ENCODE measurements at regions not wholly inside any gene's neighbourhood (a gene's known extent, or its start where the extent isn't known, plus 50 kb on each side); places are given as distances from the start of the nearest gene placed in this dataset.

DNA sequence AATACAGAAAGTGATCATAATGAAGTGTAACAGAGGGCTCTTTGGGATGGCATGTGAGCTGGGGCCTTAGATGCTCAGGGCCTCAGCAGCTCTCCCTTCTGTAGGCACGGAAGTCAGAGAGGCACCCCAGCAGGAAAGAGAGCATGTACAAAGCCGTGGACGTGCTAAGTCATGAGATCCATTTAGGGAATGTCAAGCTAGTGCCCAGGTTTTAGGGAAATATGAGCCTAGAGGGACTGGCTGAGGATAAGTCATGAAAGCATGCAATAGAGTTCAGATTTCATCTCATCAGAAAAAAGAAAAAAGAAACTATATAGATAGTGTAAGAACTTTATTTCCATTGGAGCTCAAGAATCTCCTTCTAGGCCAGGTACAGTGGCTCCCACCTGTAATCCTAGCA, 379.5 kb upstream of the KLF4 start:
- 48% methylated on average over 3 of the region's 3 CpGs for WGBS (ENCODE audit: insufficient coverage)
- no peaks in the 10 kb centered on the region for H3K36me3 ChIP-seq (ENCODE audit: control insufficient read depth, insufficient read depth, low read length)
- no peak overlapping the region for H3K4me3 ChIP-seq (ENCODE audit: low read depth, low read length)
- no peaks in the 10 kb centered on the region for H3K9me3 ChIP-seq (ENCODE audit: control insufficient read depth, insufficient read depth, low read length)
- DNase-seq (ENCODE audit: low read depth in 4 of 6, low spot score in 6 of 6), result no peak
- H3K4me1 ChIP-seq (ENCODE audit: control insufficient read depth, insufficient read depth, low read length), result no peaks in the 10 kb centered on the region
- H3K27ac ChIP-seq (ENCODE audit: low read depth, low read length), result no peak overlapping the region
- no peaks in the 10 kb centered on the region for H3K27me3 ChIP-seq (ENCODE audit: control insufficient read depth, insufficient read depth, low read length)

DNA sequence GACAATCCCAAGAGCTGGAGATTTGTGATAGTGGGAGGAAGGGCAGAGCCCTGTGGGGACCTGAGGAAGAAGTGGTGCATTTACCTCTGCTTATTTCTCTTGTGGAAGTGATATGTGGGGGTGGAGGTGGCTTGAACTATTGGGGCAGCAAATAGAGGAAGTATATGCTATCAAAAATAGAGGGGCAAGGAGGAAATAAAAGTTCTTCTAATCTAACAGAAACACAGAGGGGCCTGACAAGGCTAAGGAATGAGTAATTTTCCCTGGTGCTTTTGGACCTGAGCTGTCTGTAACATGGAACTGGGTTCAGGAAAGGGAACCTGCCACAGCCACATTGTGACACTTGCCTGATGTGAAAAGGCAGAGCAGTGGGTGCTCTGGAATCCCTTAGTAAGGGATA, 378.6 kb upstream of the KLF4 start:
- H3K27me3 ChIP-seq (ENCODE audit: control insufficient read depth, insufficient read depth, low read length), result no peaks in the 10 kb centered on the region
- DNase-seq (ENCODE audit: low read depth in 4 of 6, low spot score in 6 of 6), result no peak

DNA sequence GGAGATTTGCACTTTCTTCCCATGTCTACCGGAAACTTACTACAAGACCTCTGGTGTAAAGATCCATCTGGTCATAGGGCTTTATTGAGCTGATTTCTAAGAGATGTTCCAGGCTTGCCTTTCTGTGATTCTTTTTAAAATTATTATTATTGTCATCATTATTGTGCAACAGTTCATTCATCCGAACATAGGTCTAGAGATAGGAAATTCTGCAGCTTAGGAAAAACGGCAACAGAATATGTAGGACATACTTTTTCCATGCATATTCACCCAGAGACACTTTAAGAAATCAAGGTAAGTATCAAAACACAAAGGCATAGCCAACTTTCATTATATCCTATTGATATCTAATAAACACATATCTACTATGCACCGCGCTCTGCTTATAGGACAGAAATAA, 378.2 kb upstream of the KLF4 start:
- no peaks in the 10 kb centered on the region for H3K36me3 ChIP-seq (ENCODE audit: control insufficient read depth, insufficient read depth, low read length)
- H3K9me3 ChIP-seq (ENCODE audit: control insufficient read depth, insufficient read depth, low read length), result no peaks in the 10 kb centered on the region
- no peaks in the 10 kb centered on the region for H3K27me3 ChIP-seq (ENCODE audit: control insufficient read depth, insufficient read depth, low read length)
- no peak overlapping the region for H3K27ac ChIP-seq (ENCODE audit: low read depth, low read length)
- DNase-seq (ENCODE audit: low read depth in 4 of 6, low spot score in 6 of 6), result no peak
- WGBS (ENCODE audit: insufficient coverage), result 100% methylated on average over 2 of the region's 5 CpGs
- H3K4me1 ChIP-seq (ENCODE audit: control insufficient read depth, insufficient read depth, low read length), result no peaks in the 10 kb centered on the region
- H3K4me3 ChIP-seq (ENCODE audit: low read depth, low read length), result no peak overlapping the region

More for the DNA sequence above, 378.6 kb upstream of the KLF4 start:
- Histone ChIP-seq H3K9me3 (ENCODE audit: control insufficient read depth, insufficient read depth, low read length) (no peaks in the 10 kb centered on the region), H3K4me1 (ENCODE audit: control insufficient read depth, insufficient read depth, low read length) (no peaks in the 10 kb centered on the region), H3K4me3 (ENCODE audit: low read depth, low read length) (no peak overlapping the region), H3K36me3 (ENCODE audit: control insufficient read depth, insufficient read depth, low read length) (no peaks in the 10 kb centered on the region), H3K27ac (ENCODE audit: low read depth, low read length) (no peak overlapping the region)

DNA sequence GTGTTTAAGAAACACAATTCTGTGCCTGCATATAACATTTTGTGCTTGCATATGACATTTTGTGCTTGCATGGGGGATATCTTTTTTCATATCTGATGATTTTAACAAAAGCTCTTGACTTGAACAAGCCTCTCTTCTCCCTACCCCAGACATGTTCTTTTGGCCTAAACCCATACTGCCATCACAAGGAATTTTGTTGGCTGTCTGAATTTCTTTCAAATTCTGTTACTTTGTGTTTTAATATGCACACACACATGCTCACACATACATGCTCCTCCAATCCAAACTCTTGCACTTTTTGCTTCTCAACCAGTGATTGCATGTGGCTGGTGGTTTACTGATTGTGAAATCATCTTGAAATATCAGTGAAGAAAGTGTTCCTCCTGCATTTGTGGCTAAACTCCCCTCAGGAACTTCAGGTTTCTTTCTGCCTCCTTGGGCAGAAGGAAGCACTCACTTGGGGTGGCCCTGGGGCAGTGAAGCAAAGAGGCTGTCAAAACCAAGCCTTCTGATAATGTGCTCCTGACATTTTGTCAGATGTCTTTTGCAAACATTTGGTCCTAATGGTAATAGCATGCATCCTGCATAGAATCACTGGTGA, 377.2 kb upstream of the KLF4 start:
- Histone ChIP-seq H3K36me3 (ENCODE audit: control insufficient read depth, insufficient read depth, low read length) (no peaks in the 10 kb centered on the region), H3K4me3 (ENCODE audit: low read depth, low read length) (no peak overlapping the region), H3K27ac (ENCODE audit: low read depth, low read length) (no peak overlapping the region), H3K27me3 (ENCODE audit: control insufficient read depth, insufficient read depth, low read length) (no peaks in the 10 kb centered on the region), H3K4me1 (ENCODE audit: control insufficient read depth, insufficient read depth, low read length) (no peaks in the 10 kb centered on the region), H3K9me3 (ENCODE audit: control insufficient read depth, insufficient read depth, low read length) (no peaks in the 10 kb centered on the region)
- peak in 1 of 6 donors; percentile 64 for DNase-seq (ENCODE audit: low read depth in 4 of 6, low spot score in 6 of 6)

DNA sequence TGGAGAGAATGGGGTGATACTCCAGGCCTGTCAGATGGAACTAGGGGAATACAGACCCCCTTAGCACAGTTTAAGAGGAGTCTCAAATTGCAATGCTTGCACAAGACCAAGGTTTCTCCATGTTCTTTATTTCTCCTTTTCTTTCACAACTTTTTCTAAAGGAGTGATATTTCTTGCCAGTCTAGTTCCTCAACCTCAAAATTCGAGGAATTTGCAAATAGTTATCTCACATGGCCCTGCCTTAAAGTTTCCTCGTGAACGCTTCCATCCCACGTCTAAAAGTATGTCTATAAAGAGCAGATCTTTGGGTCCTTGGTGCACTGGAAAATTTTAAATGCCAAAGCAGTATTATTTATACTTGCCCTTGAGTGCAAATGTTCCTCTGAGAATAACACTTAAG, 373.8 kb upstream of the KLF4 start:
- no peaks in the 10 kb centered on the region for H3K9me3 ChIP-seq (ENCODE audit: control insufficient read depth, insufficient read depth, low read length)
- no peak for DNase-seq (ENCODE audit: low read depth in 4 of 6, low spot score in 6 of 6)
- WGBS (ENCODE audit: insufficient coverage), result 80% methylated on average over 1 of the region's 4 CpGs
- no peak overlapping the region for H3K27ac ChIP-seq (ENCODE audit: low read depth, low read length)
- H3K36me3 ChIP-seq (ENCODE audit: control insufficient read depth, insufficient read depth, low read length), result no peaks in the 10 kb centered on the region
- H3K27me3 ChIP-seq (ENCODE audit: control insufficient read depth, insufficient read depth, low read length), result no peaks in the 10 kb centered on the region
- no peaks in the 10 kb centered on the region for H3K4me1 ChIP-seq (ENCODE audit: control insufficient read depth, insufficient read depth, low read length)
- no peak overlapping the region for H3K4me3 ChIP-seq (ENCODE audit: low read depth, low read length)

DNA sequence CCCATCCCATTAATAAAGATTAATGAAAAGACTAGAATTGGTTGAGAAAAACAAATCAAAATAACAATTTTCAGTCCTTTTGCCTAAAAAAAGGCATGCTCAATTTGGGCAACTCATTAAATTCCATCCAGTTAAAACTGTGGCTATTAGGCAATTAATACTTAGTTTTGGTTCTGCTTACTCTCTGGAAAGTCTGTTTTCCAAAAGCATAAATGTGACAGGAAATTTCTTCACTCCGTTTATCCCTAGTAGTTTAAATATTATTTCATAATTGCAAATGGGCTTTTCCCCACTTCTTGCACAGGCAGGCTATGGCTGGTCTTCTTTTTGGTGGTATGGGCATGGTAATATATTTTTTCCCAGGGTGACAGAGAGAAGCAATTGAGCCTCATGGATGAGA, 373.3 kb upstream of the KLF4 start:
- no peak for DNase-seq (ENCODE audit: low read depth in 4 of 6, low spot score in 6 of 6)
- WGBS (ENCODE audit: insufficient coverage), result no CpG with 5 or more reads among the region's 1 CpG

DNA sequence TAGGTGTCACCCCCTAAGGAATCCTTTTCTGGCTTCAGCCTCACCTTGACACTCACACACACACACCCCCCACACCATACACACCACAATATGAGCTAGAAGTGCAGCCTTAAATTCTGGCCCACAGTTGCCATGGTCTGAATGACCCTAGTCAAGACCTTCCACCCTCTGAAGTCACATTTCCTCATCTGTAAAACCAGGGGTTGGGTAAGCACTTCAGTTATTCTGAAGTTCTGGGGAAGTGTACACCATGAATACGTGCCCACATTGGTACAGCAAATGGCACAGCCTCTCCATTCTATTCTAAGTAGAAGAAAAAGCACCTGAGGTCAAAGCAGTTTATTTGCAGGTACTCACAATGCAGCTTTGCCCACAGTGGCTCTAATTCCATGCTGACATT, 372.8 kb upstream of the KLF4 start:
- no peaks in the 10 kb centered on the region for H3K27me3 ChIP-seq (ENCODE audit: control insufficient read depth, insufficient read depth, low read length)
- WGBS (ENCODE audit: insufficient coverage), result no CpG with 5 or more reads among the region's 1 CpG
- DNase-seq (ENCODE audit: low read depth in 4 of 6, low spot score in 6 of 6), result no peak
- H3K4me3 ChIP-seq (ENCODE audit: low read depth, low read length), result no peak overlapping the region
- H3K36me3 ChIP-seq (ENCODE audit: control insufficient read depth, insufficient read depth, low read length), result no peaks in the 10 kb centered on the region
- no peaks in the 10 kb centered on the region for H3K4me1 ChIP-seq (ENCODE audit: control insufficient read depth, insufficient read depth, low read length)
- H3K27ac ChIP-seq (ENCODE audit: low read depth, low read length), result no peak overlapping the region
- no peaks in the 10 kb centered on the region for H3K9me3 ChIP-seq (ENCODE audit: control insufficient read depth, insufficient read depth, low read length)

More for the DNA sequence above, 373.3 kb upstream of the KLF4 start:
- no peaks in the 10 kb centered on the region for H3K27me3 ChIP-seq (ENCODE audit: control insufficient read depth, insufficient read depth, low read length)
- no peaks in the 10 kb centered on the region for H3K9me3 ChIP-seq (ENCODE audit: control insufficient read depth, insufficient read depth, low read length)
- no peaks in the 10 kb centered on the region for H3K4me1 ChIP-seq (ENCODE audit: control insufficient read depth, insufficient read depth, low read length)
- no peak overlapping the region for H3K4me3 ChIP-seq (ENCODE audit: low read depth, low read length)
- H3K27ac ChIP-seq (ENCODE audit: low read depth, low read length), result no peak overlapping the region
- no peaks in the 10 kb centered on the region for H3K36me3 ChIP-seq (ENCODE audit: control insufficient read depth, insufficient read depth, low read length)

DNA sequence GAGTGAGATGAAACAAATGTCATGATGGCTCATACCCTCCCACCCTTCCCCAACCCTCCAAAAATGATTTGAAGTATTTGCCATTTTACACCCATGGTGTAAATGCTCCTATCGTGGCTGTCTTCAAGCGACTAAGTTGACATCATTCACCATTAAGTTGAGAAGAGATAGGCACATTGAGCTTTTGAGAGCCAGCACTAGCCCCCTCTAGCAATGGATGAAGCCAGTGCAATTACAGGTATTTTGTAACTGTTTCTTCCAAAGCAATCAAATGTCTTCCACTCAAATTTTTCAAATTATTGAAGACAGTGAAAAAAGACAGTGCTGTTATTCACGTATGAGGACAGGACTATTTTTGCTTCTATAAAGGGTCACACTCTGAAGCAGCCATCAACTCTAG, 371.5 kb upstream of the KLF4 start:
- no peaks in the 10 kb centered on the region for H3K4me1 ChIP-seq (ENCODE audit: control insufficient read depth, insufficient read depth, low read length)
- WGBS (ENCODE audit: insufficient coverage), result 83% methylated on average over 1 of the region's 3 CpGs
- no peaks in the 10 kb centered on the region for H3K36me3 ChIP-seq (ENCODE audit: control insufficient read depth, insufficient read depth, low read length)
- H3K4me3 ChIP-seq (ENCODE audit: low read depth, low read length), result no peak overlapping the region
- no peak for DNase-seq (ENCODE audit: low read depth in 4 of 6, low spot score in 6 of 6)
- H3K27ac ChIP-seq (ENCODE audit: low read depth, low read length), result no peak overlapping the region
- H3K27me3 ChIP-seq (ENCODE audit: control insufficient read depth, insufficient read depth, low read length), result no peaks in the 10 kb centered on the region
- no peaks in the 10 kb centered on the region for H3K9me3 ChIP-seq (ENCODE audit: control insufficient read depth, insufficient read depth, low read length)

DNA sequence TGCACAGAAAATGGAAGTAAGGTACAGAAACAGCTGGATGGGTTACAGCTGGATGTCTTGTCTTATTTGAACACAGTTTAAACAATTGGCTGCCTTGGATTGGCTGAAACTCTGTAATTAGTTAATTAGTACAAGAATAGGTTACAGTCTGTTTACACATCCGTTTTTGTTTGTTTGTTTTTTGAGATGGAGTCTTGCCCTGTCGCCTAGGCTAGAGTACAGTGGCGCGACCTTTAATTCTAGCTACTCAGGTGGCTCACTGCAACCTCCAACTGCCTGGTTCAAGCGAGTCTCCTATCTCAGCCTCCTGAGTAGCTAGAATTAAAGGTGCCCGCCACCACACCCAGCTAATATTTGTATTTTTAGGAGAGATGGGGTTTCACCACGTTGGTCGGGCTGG, 368.7 kb upstream of the KLF4 start:
- 97% methylated on average over 5 of the region's 8 CpGs for WGBS (ENCODE audit: insufficient coverage)
- Histone ChIP-seq H3K4me3 (ENCODE audit: low read depth, low read length) (no peak overlapping the region), H3K9me3 (ENCODE audit: control insufficient read depth, insufficient read depth, low read length) (peaks cover 7% of the 10 kb centered on the region), H3K4me1 (ENCODE audit: control insufficient read depth, insufficient read depth, low read length) (no peaks in the 10 kb centered on the region), H3K27me3 (ENCODE audit: control insufficient read depth, insufficient read depth, low read length) (no peaks in the 10 kb centered on the region), H3K27ac (ENCODE audit: low read depth, low read length) (no peak overlapping the region), H3K36me3 (ENCODE audit: control insufficient read depth, insufficient read depth, low read length) (no peaks in the 10 kb centered on the region)
- DNase-seq (ENCODE audit: low read depth in 4 of 6, low spot score in 6 of 6), result no peak

DNA sequence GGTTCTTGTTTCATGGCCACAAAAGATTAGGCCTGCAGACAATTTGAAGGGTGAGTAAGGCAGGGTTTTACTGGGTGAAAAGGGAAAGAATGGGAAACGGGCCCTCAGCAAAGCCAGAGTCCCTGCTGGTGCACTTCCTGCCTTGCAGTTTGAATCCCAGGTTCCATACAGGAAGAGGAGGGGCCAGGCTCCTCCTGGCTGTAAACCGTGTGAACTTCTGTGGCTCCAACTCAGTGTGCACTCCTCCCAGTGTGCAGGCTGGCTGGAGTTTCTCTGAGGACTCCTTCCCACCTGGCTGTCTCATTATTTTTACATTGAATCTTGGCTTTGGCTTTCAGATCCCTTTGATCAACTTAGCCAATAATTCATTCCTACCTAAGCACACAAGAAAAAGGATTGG, 367.1 kb upstream of the KLF4 start:
- peaks cover 7% of the 10 kb centered on the region for H3K9me3 ChIP-seq (ENCODE audit: control insufficient read depth, insufficient read depth, low read length)
- DNase-seq (ENCODE audit: low read depth in 4 of 6, low spot score in 6 of 6), result no peak
- H3K4me3 ChIP-seq (ENCODE audit: low read depth, low read length), result no peak overlapping the region
- H3K27me3 ChIP-seq (ENCODE audit: control insufficient read depth, insufficient read depth, low read length), result no peaks in the 10 kb centered on the region
- H3K4me1 ChIP-seq (ENCODE audit: control insufficient read depth, insufficient read depth, low read length), result no peaks in the 10 kb centered on the region
- H3K36me3 ChIP-seq (ENCODE audit: control insufficient read depth, insufficient read depth, low read length), result no peaks in the 10 kb centered on the region
- no peak overlapping the region for H3K27ac ChIP-seq (ENCODE audit: low read depth, low read length)
- 63% methylated on average over 2 of the region's 2 CpGs for WGBS (ENCODE audit: insufficient coverage)
